WTC11 (cell line): ENCODE measurements at regions not wholly inside any gene's neighbourhood (a gene's known extent, or its start where the extent isn't known, plus 50 kb on each side); places are given as distances from the start of the nearest gene placed in this dataset.

Experiments used
- ATAC-seq: fragments of 200-7000 bp; cut with Tn5 transposase; 2 replicates; pipeline ENCODE4 v1.10.0; 2021; ENCODE audit warnings: mild to moderate bottlenecking, moderate library complexity
- CTCF ChIA-PET: fragments of 300-600 bp; sonication (Branson Sonifier 250); formaldehyde crosslinking; loops from one replicate; lab custom pipeline; 2021; ENCODE audit warnings: antibody characterized with exemption; lab: Charles Lee
- POLR2A ChIA-PET: fragments of 350-600 bp; sonication (Branson Sonifier 250); formaldehyde crosslinking; loops from one replicate; lab custom pipeline; 2021; ENCODE audit warnings: antibody characterized with exemption; lab: Charles Lee
- DNase-seq: peaks from one replicate; pipeline ENCODE4 v3.0.0; 2021; ENCODE audit warnings: low spot score
- H3K27ac Mint-ChIP-seq: 2 replicates; pipeline ENCODE4 v1.8.0; 2021; ENCODE audit warnings: mixed read lengths
- H3K27me3 Mint-ChIP-seq: 2 replicates; pipeline ENCODE4 v1.8.0; 2021; ENCODE audit warnings: low read depth, mild to moderate bottlenecking, moderate library complexity, mixed read lengths
- H3K36me3 Mint-ChIP-seq: 2 replicates; pipeline ENCODE4 v1.8.0; 2021; ENCODE audit warnings: mixed read lengths
- H3K4me1 Mint-ChIP-seq: 2 replicates; pipeline ENCODE4 v1.8.0; 2022; ENCODE audit warnings: mixed read lengths
- H3K4me3 Mint-ChIP-seq: 2 replicates; pipeline ENCODE4 v1.8.0; 2021; ENCODE audit warnings: mild to moderate bottlenecking, moderate library complexity, mixed read lengths
- H3K9me3 Mint-ChIP-seq: 2 replicates; pipeline ENCODE4 v1.8.0; 2021; ENCODE audit warnings: mixed read lengths
- ATF3 ChIP-seq: sonication (generic); formaldehyde crosslinking; conservative IDR thresholded peaks from 2 replicates; pipeline ENCODE4 v1.8.1; 2022; ENCODE audit warnings: mild to moderate bottlenecking, missing genetic modification reagents
- ATF6 ChIP-seq: sonication (generic); formaldehyde crosslinking; IDR thresholded peaks from 2 replicates; pipeline ENCODE4 v1.8.1; 2023; ENCODE audit warnings: mild to moderate bottlenecking, missing genetic modification reagents
- CREB1 ChIP-seq: sonication (generic); formaldehyde crosslinking; IDR thresholded peaks from 2 replicates; pipeline ENCODE4 v1.8.0; 2023; ENCODE audit warnings: mild to moderate bottlenecking, missing genetic modification reagents
- CREM ChIP-seq: sonication (generic); formaldehyde crosslinking; IDR thresholded peaks from 2 replicates; pipeline ENCODE4 v1.8.1; 2022; ENCODE audit warnings: mild to moderate bottlenecking, missing genetic modification reagents, moderate library complexity
- FOXJ3 ChIP-seq: sonication (generic); formaldehyde crosslinking; IDR thresholded peaks from 2 replicates; pipeline ENCODE4 v1.9.0; 2021; ENCODE audit warnings: missing genetic modification reagents, mild to moderate bottlenecking, borderline replicate concordance
- FOXK1 ChIP-seq: sonication (generic); formaldehyde crosslinking; IDR thresholded peaks from 2 replicates; pipeline ENCODE4 v1.8.0; 2022; ENCODE audit warnings: mild to moderate bottlenecking, moderate library complexity, missing genetic modification reagents
- GRHL2 ChIP-seq: fragments of 250-450 bp; sonication (Bioruptor Pico); IDR thresholded peaks from 2 replicates; pipeline ENCODE4 v1.8.0; 2022; ENCODE audit warnings: mild to moderate bottlenecking, moderate library complexity; ENCODE audit not compliant: insufficient replicate concordance, severe bottlenecking
- HMGXB4 ChIP-seq: sonication (generic); formaldehyde crosslinking; IDR thresholded peaks from 2 replicates; pipeline ENCODE4 v1.8.1; 2023; ENCODE audit warnings: mild to moderate bottlenecking, moderate library complexity, missing genetic modification reagents
- IRF1 ChIP-seq: sonication (generic); formaldehyde crosslinking; IDR thresholded peaks from 2 replicates; pipeline ENCODE4 v1.8.0; 2023; ENCODE audit warnings: missing genetic modification reagents
- IRF2 ChIP-seq: sonication (generic); formaldehyde crosslinking; IDR thresholded peaks from 2 replicates; pipeline ENCODE4 v1.8.0; 2022; ENCODE audit warnings: low read depth, missing genetic modification reagents, borderline replicate concordance
- MXD4 ChIP-seq: fragments of 250-450 bp; sonication (Bioruptor Pico); IDR thresholded peaks from 2 replicates; pipeline ENCODE4 v1.8.0; 2021; ENCODE audit warnings: mild to moderate bottlenecking, moderate library complexity, borderline replicate concordance
- MYBL2 ChIP-seq: sonication (generic); formaldehyde crosslinking; IDR thresholded peaks from 2 replicates; pipeline ENCODE4 v1.8.1; 2023; ENCODE audit warnings: mild to moderate bottlenecking, moderate library complexity, missing genetic modification reagents
- NFE2L1 ChIP-seq: sonication (generic); formaldehyde crosslinking; IDR thresholded peaks from 2 replicates; pipeline ENCODE4 v1.8.1; 2023; ENCODE audit warnings: missing genetic modification reagents
- NFYB ChIP-seq: sonication (generic); formaldehyde crosslinking; conservative IDR thresholded peaks from 2 replicates; pipeline ENCODE4 v1.8.0; 2022; ENCODE audit warnings: low read depth, missing genetic modification reagents
- NR3C1 ChIP-seq: sonication (generic); formaldehyde crosslinking; conservative IDR thresholded peaks from 2 replicates; pipeline ENCODE4 v1.8.1; 2023; ENCODE audit warnings: low read depth, mild to moderate bottlenecking, missing genetic modification reagents
- PRDM15 ChIP-seq: sonication (generic); formaldehyde crosslinking; IDR thresholded peaks from 2 replicates; pipeline ENCODE4 v1.8.0; 2022; ENCODE audit warnings: missing genetic modification reagents
- SMAD3 ChIP-seq: sonication (generic); formaldehyde crosslinking; IDR thresholded peaks from 2 replicates; pipeline ENCODE4 v1.8.0; 2022; ENCODE audit warnings: missing genetic modification reagents, mild to moderate bottlenecking, borderline replicate concordance
- TCF7 ChIP-seq: sonication (generic); formaldehyde crosslinking; IDR thresholded peaks from 2 replicates; pipeline ENCODE4 v1.8.0; 2022; ENCODE audit warnings: mild to moderate bottlenecking, low read depth, missing genetic modification reagents, moderate library complexity
- TP53 ChIP-seq: sonication (generic); formaldehyde crosslinking; IDR thresholded peaks from 2 replicates; pipeline ENCODE4 v1.8.1; 2023; ENCODE audit warnings: mild to moderate bottlenecking, missing genetic modification reagents
- ZNF219 ChIP-seq: sonication (generic); formaldehyde crosslinking; IDR thresholded peaks from 2 replicates; pipeline ENCODE4 v1.8.0; 2023; ENCODE audit warnings: missing genetic modification reagents, mild to moderate bottlenecking, borderline replicate concordance
- ZNF317 ChIP-seq: sonication (generic); formaldehyde crosslinking; IDR thresholded peaks from 2 replicates; pipeline ENCODE4 v1.8.1; 2023; ENCODE audit warnings: low read depth, mild to moderate bottlenecking, moderate library complexity, missing genetic modification reagents, borderline replicate concordance
- ZNF396 ChIP-seq: fragments of 250-450 bp; sonication (Bioruptor Pico); IDR thresholded peaks from 2 replicates; pipeline ENCODE4 v1.8.0; 2021; ENCODE audit warnings: mild to moderate bottlenecking, moderate library complexity, borderline replicate concordance
- ZNF425 ChIP-seq: fragments of 250-450 bp; sonication (Bioruptor Pico); conservative IDR thresholded peaks from 2 replicates; pipeline ENCODE4 v1.9.0; 2021; ENCODE audit warnings: mild to moderate bottlenecking
- ZNF671 ChIP-seq: fragments of 250-450 bp; sonication (Bioruptor Pico); IDR thresholded peaks from 2 replicates; pipeline ENCODE4 v1.8.0; 2021; ENCODE audit warnings: mild to moderate bottlenecking

GRCh38 chr12:5251092-5251491 is 180.8 kb upstream of the NTF3 start:
- CTCF ChIA-PET = no interaction called here
- peaks cover 5% of the 10 kb centered on the region; the same call in 1 of the 2 replicates for H3K27me3 Mint-ChIP-seq
- H3K9me3 Mint-ChIP-seq = no peaks in the 10 kb centered on the region
- no peak for ATAC-seq
- TF ChIP-seq TP53 (no peak), ZNF396 (CRISPR knock-in tag) (no peak), ATF3 (CRISPR knock-in tag) (no peak), NFYB (CRISPR knock-in tag) (no peak), IRF2 (CRISPR knock-in tag) (no peak), GRHL2 (CRISPR knock-in tag) (no peak), ZNF317 (no peak), FOXK1 (no peak), HMGXB4 (CRISPR knock-in tag) (no peak), ZNF425 (no peak), CREB1 (CRISPR knock-in tag) (no peak), NR3C1 (no peak), ZNF219 (CRISPR knock-in tag) (no peak), MXD4 (CRISPR knock-in tag) (no peak), FOXJ3 (CRISPR knock-in tag) (no peak)
- H3K4me3 Mint-ChIP-seq = no peak overlapping the region
- H3K27ac Mint-ChIP-seq = no peak overlapping the region
- DNase-seq = no peak
- peaks cover 18% of the 10 kb centered on the region for H3K4me1 Mint-ChIP-seq
- POLR2A ChIA-PET = no interaction called here
- H3K36me3 Mint-ChIP-seq = no peaks in the 10 kb centered on the region

GRCh38 chr12:5251786-5252185 is 180.1 kb upstream of the NTF3 start:
- Mint-ChIP-seq H3K27me3 (peaks cover 2% of the 10 kb centered on the region; the same call in 1 of the 2 replicates), H3K27ac (no peak overlapping the region), H3K9me3 (no peaks in the 10 kb centered on the region), H3K36me3 (no peaks in the 10 kb centered on the region), H3K4me1 (peaks cover 11% of the 10 kb centered on the region), H3K4me3 (no peak overlapping the region)
- CTCF ChIA-PET = no interaction called here
- ATAC-seq = no peak
- POLR2A ChIA-PET = no interaction called here
- no peak for TF ChIP-seq ATF6 (CRISPR knock-in tag)
- TF ChIP-seq CREM (CRISPR knock-in tag) = no peak
- TF ChIP-seq ZNF671 (CRISPR knock-in tag) = no peak
- TF ChIP-seq, all 79 proteins: peak for 0
- DNase-seq = no peak

GRCh38 chr12:5254703-5255102 is 177.2 kb upstream of the NTF3 start:
- Mint-ChIP-seq H3K27ac (no peak overlapping the region), H3K9me3 (no peaks in the 10 kb centered on the region), H3K27me3 (no peaks in the 10 kb centered on the region; the same call in 1 of the 2 replicates), H3K4me3 (no peak overlapping the region), H3K36me3 (no peaks in the 10 kb centered on the region), H3K4me1 (peaks cover 23% of the 10 kb centered on the region)
- no peak for DNase-seq
- ATAC-seq = peak; percentile 28; the same call in 1 of the 2 replicates
- ChIA-PET POLR2A (no interaction called here), CTCF (no interaction called here)
- no peak for TF ChIP-seq SMAD3 (CRISPR knock-in tag)
- no peak for TF ChIP-seq FOXK1
- no peak for TF ChIP-seq PRDM15 (CRISPR knock-in tag)
- TF ChIP-seq IRF1 (CRISPR knock-in tag) = no peak
- no peak for TF ChIP-seq NFE2L1 (CRISPR knock-in tag)
- no peak for TF ChIP-seq MYBL2
- no peak for TF ChIP-seq IRF2 (CRISPR knock-in tag)
- TF ChIP-seq TCF7 (CRISPR knock-in tag) = no peak
